B cell (primary cell): ENCODE measurements at regions not wholly inside any gene's neighbourhood (a gene's known extent, or its start where the extent isn't known, plus 50 kb on each side); places are given as distances from the start of the nearest gene placed in this dataset.

ENCODE experiments used
- ATAC-seq: fragments of 200-7000 bp; cut with Tn5 transposase; one replicate; pipeline ENCODE4 v1.10.0; 2021; ENCODE audit warnings: low read depth, mild to moderate bottlenecking, moderate number of reproducible peaks, moderate library complexity
- CTCF ChIA-PET: fragments of 350-600 bp; sonication (Branson Sonifier 250); formaldehyde crosslinking; loops from one replicate; lab custom pipeline; 2021; ENCODE audit warnings: antibody characterized with exemption, inconsistent platforms; lab: Charles Lee
- POLR2A ChIA-PET: fragments of 350-600 bp; sonication (Branson Sonifier 250); formaldehyde crosslinking; loops from one replicate; lab custom pipeline; 2021; ENCODE audit warnings: antibody characterized with exemption; lab: Charles Lee
- DNase-seq: peaks from one replicate; pipeline ENCODE4 v3.0.0; 2013
- H2AFZ ChIP-seq: 2 replicates; pipeline ENCODE4 v1.6.1; 2012; ENCODE audit warnings: mild to moderate bottlenecking, low read depth, low read length; ENCODE audit not compliant: insufficient read depth, poor library complexity, severe bottlenecking
- H3K27ac ChIP-seq, 2 donors: 1 replicate in 1 of 2; 2 replicates in 1 of 2; pipeline ENCODE4 v1.5.1; 2012 to 2013; ENCODE audit warnings: low read length in 2 of 2, mild to moderate bottlenecking in 2 of 2, moderate library complexity in 1 of 2
- H3K27me3 ChIP-seq, 4 experiments: fragments of 200-600 bp in 1 of 4; sonication (generic) in 1 of 4; replicated peaks in 1 of 4; 1 replicate in 2 of 4; 2 replicates in 2 of 4; pipeline versions ENCODE4 v1.6.1 to v1.7.0; 2013 to 2016; ENCODE audit warnings: low read length in 3 of 4, mild to moderate bottlenecking in 2 of 4, mixed read lengths in 1 of 4, moderate library complexity in 1 of 4; ENCODE audit not compliant: insufficient read depth in 4 of 4, control insufficient read depth in 3 of 4; ENCODE audit errors: control extremely low read depth in 1 of 4
- H3K36me3 ChIP-seq, 2 experiments: replicated peaks in 1 of 2; 1 replicate in 1 of 2; 2 replicates in 1 of 2; pipeline versions ENCODE4 v1.6.1 to v1.7.1; 2013; ENCODE audit warnings: low read length in 1 of 2; ENCODE audit not compliant: insufficient read depth in 2 of 2, control insufficient read depth in 1 of 2; ENCODE audit errors: control extremely low read depth in 1 of 2, extremely low read depth in 1 of 2
- H3K4me1 ChIP-seq, 2 donors: fragments of 200-600 bp in 1 of 2; sonication (generic) in 1 of 2; 1 replicate in 1 of 2; 2 replicates in 1 of 2; pipeline versions ENCODE4 v1.5.1 to v1.6.1; 2013 to 2017; ENCODE audit warnings: low read length in 2 of 2; ENCODE audit not compliant: control insufficient read depth in 2 of 2, insufficient read depth in 2 of 2
- H3K4me2 ChIP-seq: replicated peaks from 2 replicates; pipeline ENCODE3; 2012; ENCODE audit warnings: mild to moderate bottlenecking, low read depth, low read length; ENCODE audit not compliant: poor library complexity, severe bottlenecking
- H3K4me3 ChIP-seq, 5 experiments: fragments of 200-600 bp in 1 of 5; sonication (generic) in 1 of 5; 1 replicate in 3 of 5; 2 replicates in 2 of 5; pipeline versions ENCODE4 v1.5.1 to v1.7.0; 2011 to 2016; ENCODE audit warnings: low read length in 4 of 5, mild to moderate bottlenecking in 4 of 5, low read depth in 2 of 5, control low read depth in 1 of 5, moderate library complexity in 1 of 5; ENCODE audit not compliant: insufficient read depth in 1 of 5; ENCODE audit errors: control extremely low read depth in 1 of 5, extremely low read depth in 1 of 5
- H3K79me2 ChIP-seq: fragments of 200-600 bp; sonication (generic); one replicate; pipeline ENCODE4 v1.6.0; 2016; ENCODE audit warnings: low read length; ENCODE audit not compliant: control insufficient read depth, insufficient read depth
- H3K9ac ChIP-seq: fragments of 200-600 bp; sonication (generic); 2 replicates; pipeline ENCODE4 v1.6.1; 2017; ENCODE audit warnings: mild to moderate bottlenecking, low read length, moderate library complexity
- H3K9me3 ChIP-seq, 3 donors: one replicate each; pipeline versions ENCODE4 v1.6.1 to v1.7.1; 2013; ENCODE audit warnings: low read length in 2 of 3; ENCODE audit not compliant: control insufficient read depth in 2 of 3, insufficient read depth in 1 of 3; ENCODE audit errors: control extremely low read depth in 1 of 3
- H4K20me1 ChIP-seq: 2 replicates; pipeline ENCODE4 v1.6.0; 2012; ENCODE audit warnings: mild to moderate bottlenecking, low read length; ENCODE audit not compliant: insufficient read depth, control insufficient read depth, poor library complexity, severe bottlenecking
- H3K27ac Mint-ChIP-seq: one replicate; pipeline ENCODE4 v1.8.0; 2021; ENCODE audit warnings: mixed read lengths
- H3K27me3 Mint-ChIP-seq: one replicate; pipeline ENCODE4 v1.8.0; 2021; ENCODE audit warnings: mixed read lengths
- H3K4me1 Mint-ChIP-seq: one replicate; pipeline ENCODE4 v1.8.0; 2021; ENCODE audit warnings: mixed read lengths
- H3K4me3 Mint-ChIP-seq: one replicate; pipeline ENCODE4 v1.8.0; 2021; ENCODE audit warnings: mixed read lengths
- H3K9me3 Mint-ChIP-seq: one replicate; pipeline ENCODE4 v1.8.0; 2022; ENCODE audit warnings: mixed read lengths; ENCODE audit not compliant: insufficient read depth
- CTCF ChIP-seq: fragments of 200-600 bp; IDR thresholded peaks from one replicate; pipeline ENCODE4 v1.8.0; 2022; ENCODE audit warnings: antibody characterized with exemption, mild to moderate bottlenecking
- EZH2 ChIP-seq: IDR thresholded peaks from 2 replicates; pipeline ENCODE4 v1.6.1; 2012; ENCODE audit warnings: borderline replicate concordance, low read depth, mild to moderate bottlenecking, moderate library complexity, low read length; ENCODE audit not compliant: insufficient read depth, poor library complexity, severe bottlenecking
- WGBS: methylation state at CpG from one replicate; pipeline ENCODE4 v1.1.5; 2013; ENCODE audit warnings: missing lambda C conversion rate; ENCODE audit not compliant: insufficient coverage; 5-methylcytosine and 5-hydroxymethylcytosine counted together
- intact Hi-C: fragments of 100-400 bp; cut with micrococcal nuclease; formaldehyde crosslinking; loops from one replicate; pipeline ENCODE4 v1.10.0; 2022

GRCh38 chr17:22411185-22411784, 719.0 kb downstream of the KCNJ18 start:
- ATAC-seq = no peak
- Mint-ChIP-seq H3K27ac (no peak overlapping the region), H3K4me1 (no peaks in the 10 kb centered on the region), H3K27me3 (no peaks in the 10 kb centered on the region), H3K4me3 (no peak overlapping the region), H3K9me3 (peaks cover 8% of the 10 kb centered on the region)
- no peak for DNase-seq
- 86% methylated on average over 37 of the region's 38 CpGs for WGBS
- Histone ChIP-seq H2AFZ (no peak overlapping the region), H3K9me3 (peaks cover 0 to 43% (median 0%) of the 10 kb centered on the region in 3 donors), H3K4me2 (no peak overlapping the region), H3K4me3 (no peak overlapping the region), H3K4me1 (no peaks in the 10 kb centered on the region), H3K27me3 (no peaks in the 10 kb centered on the region), H3K9ac (no peak overlapping the region), H3K79me2 (no peaks in the 10 kb centered on the region), H3K27ac (no peak overlapping the region), H4K20me1 (no peaks in the 10 kb centered on the region), H3K36me3 (no peaks in the 10 kb centered on the region)
- intact Hi-C loops = no loop called here
- ChIA-PET CTCF (no interaction called here), POLR2A (no interaction called here)
- TF ChIP-seq EZH2 (no peak), CTCF (no peak)

- H3K9ac ChIP-seq = no peak overlapping the region
- intact Hi-C loops = no loop called here
- H4K20me1 ChIP-seq = no peaks in the 10 kb centered on the region
- ATAC-seq = no peak
- no peak overlapping the region for H2AFZ ChIP-seq
- TF ChIP-seq CTCF = no peak
- TF ChIP-seq EZH2 = no peak
- H3K9me3 ChIP-seq = peaks cover 0 to 9% (median 0%) of the 10 kb centered on the region in 3 donors
- Mint-ChIP-seq H3K4me1 (no peaks in the 10 kb centered on the region), H3K27ac (no peak overlapping the region), H3K9me3 (peaks cover 6% of the 10 kb centered on the region), H3K27me3 (no peaks in the 10 kb centered on the region), H3K4me3 (no peak overlapping the region)
- H3K79me2 ChIP-seq = no peaks in the 10 kb centered on the region
- ChIA-PET POLR2A (no interaction called here), CTCF (no interaction called here)
- no peak overlapping the region for H3K27ac ChIP-seq
- no peak for DNase-seq
- H3K4me3 ChIP-seq = no peak overlapping the region
- WGBS = 71% methylated on average over 38 of the region's 53 CpGs
- H3K4me1 ChIP-seq = no peaks in the 10 kb centered on the region
- H3K4me2 ChIP-seq = no peak overlapping the region
- H3K27me3 ChIP-seq = no peaks in the 10 kb centered on the region
- no peaks in the 10 kb centered on the region for H3K36me3 ChIP-seq
These were observed 743.1 kb downstream of the KCNJ18 start for GRCh38 chr17:22435231-22435974.
